Prostate gland (tissue), 2 donors: ENCODE measurements at regions not wholly inside any gene's neighbourhood (a gene's known extent, or its start where the extent isn't known, plus 50 kb on each side); places are given as distances from the start of the nearest gene placed in this dataset.

ENCODE experiments used
- DNase-seq: peaks from one replicate; pipeline ENCODE4 v3.0.0-alpha.2; 2019; ENCODE audit warnings: low spot score
- H3K27ac ChIP-seq, 2 donors: fragments of 200-600 bp; sonication (generic); 2 replicates each; pipeline ENCODE4 v1.5.1; 2017 to 2019
- H3K27me3 ChIP-seq: fragments of 200-600 bp; sonication (generic); replicated peaks from 2 replicates; pipeline ENCODE4 v1.5.1; 2019; ENCODE audit not compliant: insufficient read depth
- H3K36me3 ChIP-seq, 2 donors: fragments of 200-600 bp; sonication (generic); 1 replicate in 1 of 2; 2 replicates in 1 of 2; pipeline versions ENCODE4 v1.5.1 to v1.8.1; 2017 to 2019
- H3K4me1 ChIP-seq: fragments of 200-600 bp; sonication (generic); replicated peaks from 2 replicates; pipeline ENCODE4 v1.5.1; 2019
- H3K4me3 ChIP-seq, 2 donors: fragments of 200-600 bp; sonication (generic); 2 replicates each; pipeline ENCODE4 v1.5.1; 2017 to 2019
- H3K9me3 ChIP-seq: fragments of 200-600 bp; sonication (generic); 2 replicates; pipeline ENCODE4 v1.5.1; 2017
- CTCF ChIP-seq, 4 experiments: fragments of 200-600 bp in 2 of 4; fragments of 450-650 bp in 2 of 4; sonication (generic) in 2 of 4; IDR thresholded peaks; 1 replicate in 3 of 4; 2 replicates in 1 of 4; pipeline ENCODE4 v1.5.1; 2016 to 2019; ENCODE audit warnings: antibody characterized with exemption in 4 of 4, mild to moderate bottlenecking in 2 of 4, moderate library complexity in 2 of 4
- POLR2A ChIP-seq: fragments of 450-650 bp; IDR thresholded peaks from one replicate; pipeline ENCODE4 v1.6.1; 2016; ENCODE audit warnings: antibody characterized with exemption, mild to moderate bottlenecking
- POLR2AphosphoS5 ChIP-seq: sonication (generic); formaldehyde crosslinking; IDR thresholded peaks from one replicate; pipeline ENCODE4 v1.6.1; 2017; ENCODE audit warnings: antibody characterized with exemption
- WGBS: methylation state at CpG from one replicate; pipeline ENCODE4 v1.1.5; 2018; 5-methylcytosine and 5-hydroxymethylcytosine counted together
- intact Hi-C: fragments of 100-400 bp; cut with DNase I; formaldehyde crosslinking; loops from one replicate; pipeline ENCODE4 v1.14.2; 2022

GRCh38 chr13:48761256-48761655 is 107.5 kb downstream of the CYSLTR2 start:
- Histone ChIP-seq H3K9me3 (no peaks in the 10 kb centered on the region), H3K4me1 (no peaks in the 10 kb centered on the region), H3K4me3 (no peak overlapping the region), H3K27ac (no peak overlapping the region), H3K27me3 (no peaks in the 10 kb centered on the region), H3K36me3 (no peaks in the 10 kb centered on the region)
- intact Hi-C loops: no loop called here
- TF ChIP-seq POLR2AphosphoS5: no peak
- 83% methylated on average over 2 of the region's 2 CpGs for WGBS
- DNase-seq: no peak

GRCh38 chr13:48769107-48769704 is 115.5 kb downstream of the CYSLTR2 start:
- 38% methylated on average over 4 of the region's 4 CpGs for WGBS
- no peak overlapping the region for H3K27ac ChIP-seq
- no peaks in the 10 kb centered on the region for H3K36me3 ChIP-seq
- DNase-seq: peak; percentile 85
- no peaks in the 10 kb centered on the region for H3K9me3 ChIP-seq
- intact Hi-C loops: no loop called here
- H3K4me1 ChIP-seq: no peaks in the 10 kb centered on the region
- H3K27me3 ChIP-seq: no peaks in the 10 kb centered on the region
- no peak overlapping the region for H3K4me3 ChIP-seq
- TF ChIP-seq CTCF (IDR thresholded peaks at IDR 0.05) (peak; percentile 82 to 99 (median 95)), POLR2A (no peak), POLR2AphosphoS5 (peak; percentile 48)

- DNase-seq: no peak
- Histone ChIP-seq H3K27ac (no peak overlapping the region), H3K4me1 (no peaks in the 10 kb centered on the region), H3K9me3 (no peaks in the 10 kb centered on the region), H3K27me3 (no peaks in the 10 kb centered on the region), H3K4me3 (no peak overlapping the region), H3K36me3 (no peaks in the 10 kb centered on the region)
- TF ChIP-seq POLR2AphosphoS5 (no peak), POLR2A (no peak), CTCF (IDR thresholded peaks at IDR 0.05) (no peak)
- 100% methylated on average over 1 of the region's 1 CpG for WGBS
- intact Hi-C loops: loop anchor here (5.0 kb wide), 1 partner anchor 178 kb away; no protein-coding TSS in a partner anchor
Measured at GRCh38 chr13:48770372-48770771, 116.6 kb downstream of the CYSLTR2 start.

GRCh38 chr13:48772908-48773307 is 119.2 kb downstream of the CYSLTR2 start:
- intact Hi-C loops: loop anchor here (5.0 kb wide), 1 partner anchor 181 kb away; no protein-coding TSS in a partner anchor
- WGBS: 40% methylated on average over 1 of the region's 1 CpG

More at GRCh38 chr13:48772908-48773307, 119.2 kb downstream of the CYSLTR2 start:
- Histone ChIP-seq H3K9me3 (no peaks in the 10 kb centered on the region), H3K4me3 (no peak overlapping the region), H3K27me3 (no peaks in the 10 kb centered on the region), H3K27ac (no peak overlapping the region), H3K36me3 (no peaks in the 10 kb centered on the region), H3K4me1 (no peaks in the 10 kb centered on the region)
- no peak for DNase-seq
- no peak for TF ChIP-seq POLR2AphosphoS5
- no peak for TF ChIP-seq CTCF (IDR thresholded peaks at IDR 0.05)
- no peak for TF ChIP-seq POLR2A
